ENCODE measurements at regions not wholly inside any gene's neighbourhood (a gene's known extent, or its start where the extent isn't known, plus 50 kb on each side); places are given as distances from the start of the nearest gene placed in this dataset.
"Not testable (repeated sequence)": the region's sequence is repeated elsewhere in the genome, so short reads cannot be mapped to it uniquely, and the experiment has no call there.

DNA sequence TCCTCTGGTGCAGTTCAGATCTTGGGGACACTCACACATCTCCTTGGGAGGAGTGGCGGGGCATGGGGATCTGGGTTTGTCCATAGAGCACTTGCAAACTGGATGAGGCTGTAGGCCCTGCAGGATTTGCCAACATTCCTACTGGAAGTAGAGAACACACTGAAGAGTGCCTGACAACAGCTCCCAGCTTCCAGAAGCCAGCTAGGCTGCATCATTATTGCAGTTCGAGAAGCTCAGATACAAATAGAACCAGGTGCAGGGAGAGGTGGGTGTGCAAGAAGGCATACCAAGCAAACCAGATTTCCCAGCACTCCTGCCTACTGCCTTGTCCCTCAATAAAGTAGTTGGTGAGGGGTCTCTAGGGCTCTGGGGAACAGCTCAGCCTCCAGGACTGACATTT lies 52.5 kb downstream of the RHOB start:
- no peak for DNase-seq (ENCODE audit: low spot score)
- intact Hi-C loops (cut with micrococcal nuclease), result no loop called here
- Mint-ChIP-seq H3K9me3 (no peaks in the 10 kb centered on the region), H3K36me3 (ENCODE audit: low read depth) (no peaks in the 10 kb centered on the region), H3K27me3 (ENCODE audit: low read depth) (peaks cover 6% of the 10 kb centered on the region), H3K4me1 (ENCODE audit: low read depth) (no peaks in the 10 kb centered on the region), H3K27ac (no peak overlapping the region), H3K4me3 (ENCODE audit: low read depth) (no peak overlapping the region)

DNA sequence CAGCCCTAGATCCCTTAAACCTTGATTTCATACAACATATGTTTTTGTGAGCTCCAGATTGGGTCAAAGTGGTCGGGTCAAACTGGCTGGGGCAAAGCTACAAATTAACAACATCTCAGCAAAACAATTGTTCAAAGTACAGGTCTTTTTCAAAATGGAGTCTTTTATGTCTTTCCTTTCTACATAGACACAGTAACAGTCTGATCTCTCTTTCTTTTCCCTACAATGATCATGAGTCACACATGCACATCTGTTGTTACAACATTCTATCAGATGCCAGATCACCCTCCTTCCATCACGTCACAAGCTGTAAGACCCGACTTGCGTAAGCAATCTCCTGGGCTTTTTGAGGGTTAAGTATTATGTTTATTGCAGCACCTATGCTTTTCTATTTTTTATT lies 55.1 kb downstream of the RHOB start:
- intact Hi-C loops (cut with micrococcal nuclease), result no loop called here
- peaks cover 6% of the 10 kb centered on the region for H3K27me3 Mint-ChIP-seq (ENCODE audit: low read depth)
- H3K36me3 Mint-ChIP-seq (ENCODE audit: low read depth), result no peaks in the 10 kb centered on the region
- no peaks in the 10 kb centered on the region for H3K9me3 Mint-ChIP-seq
- DNase-seq (ENCODE audit: low spot score), result no peak
- no peak overlapping the region for H3K4me3 Mint-ChIP-seq (ENCODE audit: low read depth)
- H3K27ac Mint-ChIP-seq, result no peak overlapping the region
- peaks cover 4% of the 10 kb centered on the region for H3K4me1 Mint-ChIP-seq (ENCODE audit: low read depth)

DNA sequence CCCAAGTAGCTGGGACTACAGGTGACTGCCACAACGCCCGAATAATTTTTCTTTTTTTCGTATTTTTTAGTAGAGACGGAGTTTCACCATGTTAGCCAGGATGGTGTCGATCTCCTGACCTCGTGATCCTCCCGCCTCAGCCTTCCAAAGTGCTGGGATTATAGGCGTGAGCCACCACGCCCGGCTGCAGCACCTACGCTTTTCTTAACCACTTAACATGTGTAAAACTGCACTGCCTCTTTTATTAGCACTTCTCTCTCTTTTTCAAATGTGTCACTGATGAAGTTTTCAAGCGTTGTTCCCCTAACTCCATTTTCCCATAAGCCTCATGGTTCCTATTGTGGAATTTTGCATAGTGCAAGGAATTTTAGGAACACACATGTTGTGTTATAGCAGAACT lies 55.6 kb downstream of the RHOB start:
- H3K4me3 Mint-ChIP-seq (ENCODE audit: low read depth); H3K36me3 Mint-ChIP-seq (ENCODE audit: low read depth); H3K9me3 Mint-ChIP-seq; intact Hi-C loops (cut with micrococcal nuclease); H3K27me3 Mint-ChIP-seq (ENCODE audit: low read depth); H3K4me1 Mint-ChIP-seq (ENCODE audit: low read depth); H3K27ac Mint-ChIP-seq; DNase-seq (ENCODE audit: low spot score): not testable (repeated sequence)

DNA sequence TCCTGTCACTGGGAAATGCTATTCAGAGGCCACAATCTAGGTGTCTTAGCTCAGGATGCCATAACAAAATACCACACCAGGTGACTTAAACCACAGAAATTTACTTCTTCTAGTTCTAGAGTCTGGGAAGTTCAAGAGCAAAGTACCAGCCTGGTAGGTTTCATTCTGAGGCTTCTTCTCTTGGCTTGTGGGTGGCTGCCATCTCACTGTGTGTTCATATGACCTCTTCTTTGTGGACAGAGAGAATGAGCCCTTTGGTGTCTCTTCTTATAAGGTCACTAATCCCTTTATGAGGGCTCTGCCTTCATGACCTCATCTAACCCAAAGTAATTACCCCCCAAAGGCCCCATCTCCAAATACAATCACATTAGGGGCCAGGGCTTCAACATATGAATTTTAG lies 57.3 kb downstream of the RHOB start:
- Mint-ChIP-seq H3K4me1 (ENCODE audit: low read depth) (peaks cover 5% of the 10 kb centered on the region), H3K36me3 (ENCODE audit: low read depth) (no peaks in the 10 kb centered on the region), H3K27me3 (ENCODE audit: low read depth) (peaks cover 4% of the 10 kb centered on the region), H3K4me3 (ENCODE audit: low read depth) (no peak overlapping the region), H3K9me3 (no peaks in the 10 kb centered on the region), H3K27ac (no peak overlapping the region)
- no peak for DNase-seq (ENCODE audit: low spot score)
- intact Hi-C loops (cut with micrococcal nuclease), result no loop called here

GRCh38 chr2:20506201-20506685 lies 59.4 kb downstream of the RHOB start:
- Mint-ChIP-seq H3K4me3 (ENCODE audit: low read depth) (no peak overlapping the region), H3K4me1 (ENCODE audit: low read depth) (peaks cover 8% of the 10 kb centered on the region), H3K9me3 (no peaks in the 10 kb centered on the region), H3K27me3 (ENCODE audit: low read depth) (no peaks in the 10 kb centered on the region), H3K27ac (peak overlapping the region; percentile 76), H3K36me3 (ENCODE audit: low read depth) (no peaks in the 10 kb centered on the region)
- no peak for DNase-seq (ENCODE audit: low spot score)
- intact Hi-C loops (cut with micrococcal nuclease), result loop anchor here (5.0 kb wide), 1 partner anchor 71 kb away; no protein-coding TSS in a partner anchor

GRCh38 chr2:20507166-20507692 lies 60.4 kb downstream of the RHOB start:
- H3K27ac Mint-ChIP-seq, result peak overlapping the region; percentile 76
- H3K27me3 Mint-ChIP-seq (ENCODE audit: low read depth), result no peaks in the 10 kb centered on the region
- no peaks in the 10 kb centered on the region for H3K36me3 Mint-ChIP-seq (ENCODE audit: low read depth)
- no peak overlapping the region for H3K4me3 Mint-ChIP-seq (ENCODE audit: low read depth)
- intact Hi-C loops (cut with micrococcal nuclease), result loop anchor here (1.0 to 5.0 kb wide), 2 partner anchors 50 to 70 kb away; no protein-coding TSS in a partner anchor
- no peak for DNase-seq (ENCODE audit: low spot score)
- H3K4me1 Mint-ChIP-seq (ENCODE audit: low read depth), result peaks cover 8% of the 10 kb centered on the region
- H3K9me3 Mint-ChIP-seq, result no peaks in the 10 kb centered on the region

DNA sequence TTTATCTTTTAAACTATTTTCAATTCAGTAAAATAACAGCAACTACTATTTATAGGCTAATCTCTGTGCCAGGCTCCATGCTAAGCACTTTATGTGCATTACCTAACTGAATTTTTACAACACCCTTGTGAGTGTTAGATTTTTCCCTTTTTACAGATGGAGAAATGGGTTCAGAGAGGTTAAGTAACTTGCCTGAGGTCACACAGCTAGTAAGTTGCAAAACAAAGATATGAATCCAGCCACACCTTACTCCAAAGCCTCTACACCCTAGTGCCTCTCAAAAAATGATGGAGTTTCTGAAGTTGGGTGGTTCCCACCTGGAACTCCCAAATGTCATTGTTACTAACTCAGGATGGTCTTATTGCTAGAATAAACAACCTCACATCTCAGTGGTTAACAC lies 60.8 kb downstream of the RHOB start:
- intact Hi-C loops (cut with micrococcal nuclease), result loop anchor here (1.0 to 5.0 kb wide), 2 partner anchors 50 to 70 kb away; no protein-coding TSS in a partner anchor
- H3K4me3 Mint-ChIP-seq (ENCODE audit: low read depth), result no peak overlapping the region

GRCh38 chr2:20509301-20509769 lies 62.5 kb downstream of the RHOB start:
- Mint-ChIP-seq H3K27me3 (ENCODE audit: low read depth) (no peaks in the 10 kb centered on the region), H3K36me3 (ENCODE audit: low read depth) (no peaks in the 10 kb centered on the region), H3K4me3 (ENCODE audit: low read depth) (no peak overlapping the region), H3K27ac (no peak overlapping the region), H3K4me1 (ENCODE audit: low read depth) (peaks cover 8% of the 10 kb centered on the region), H3K9me3 (no peaks in the 10 kb centered on the region)
- no peak for DNase-seq (ENCODE audit: low spot score)
- intact Hi-C loops (cut with micrococcal nuclease), result loop anchor here (5.0 kb wide), 1 partner anchor 68 kb away; no protein-coding TSS in a partner anchor

More for the DNA sequence above, 60.8 kb downstream of the RHOB start:
- H3K9me3 Mint-ChIP-seq, result no peaks in the 10 kb centered on the region
- DNase-seq (ENCODE audit: low spot score), result no peak
- peaks cover 8% of the 10 kb centered on the region for H3K4me1 Mint-ChIP-seq (ENCODE audit: low read depth)
- H3K36me3 Mint-ChIP-seq (ENCODE audit: low read depth), result no peaks in the 10 kb centered on the region
- H3K27me3 Mint-ChIP-seq (ENCODE audit: low read depth), result no peaks in the 10 kb centered on the region
- no peak overlapping the region for H3K27ac Mint-ChIP-seq

DNA sequence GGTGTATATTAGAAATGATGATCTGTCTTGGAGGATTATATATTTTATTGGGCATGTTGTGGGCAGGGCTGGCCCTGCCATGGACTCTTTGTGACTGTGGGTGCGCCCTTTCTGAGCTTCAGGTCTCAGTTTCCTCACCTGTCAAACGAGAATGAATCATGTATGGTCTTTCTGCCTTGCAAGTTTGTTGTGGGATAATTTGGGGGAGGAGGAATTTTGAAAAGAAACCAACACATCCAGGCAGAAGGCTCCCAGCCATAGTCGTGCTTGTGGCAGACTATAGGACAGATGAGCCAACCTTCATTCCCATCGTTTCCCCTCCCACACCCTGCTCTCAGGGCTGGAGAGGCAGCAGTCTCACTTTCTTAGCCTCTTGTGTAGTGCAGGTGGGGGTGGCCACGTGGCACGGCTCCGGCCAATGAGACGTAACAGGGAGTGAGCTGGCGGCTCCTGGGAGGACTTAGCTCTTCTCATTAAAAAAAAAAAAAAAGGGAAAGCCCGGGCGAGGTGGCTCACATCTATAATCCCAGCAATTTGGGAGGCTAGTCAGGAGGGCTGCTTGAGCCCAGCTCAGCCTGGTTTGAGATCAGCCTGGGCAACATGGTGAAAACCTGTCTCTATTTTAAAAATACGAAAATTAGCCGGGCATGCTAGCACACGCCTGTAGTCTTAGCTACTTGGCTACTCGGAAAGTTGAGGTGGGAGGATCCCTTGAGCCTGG lies 63.1 kb downstream of the RHOB start:
- no peak overlapping the region for H3K27ac Mint-ChIP-seq
- peaks cover 8% of the 10 kb centered on the region for H3K4me1 Mint-ChIP-seq (ENCODE audit: low read depth)
- no peaks in the 10 kb centered on the region for H3K27me3 Mint-ChIP-seq (ENCODE audit: low read depth)
- DNase-seq (ENCODE audit: low spot score), result no peak
- intact Hi-C loops (cut with micrococcal nuclease), result loop anchor here (5.0 kb wide), 1 partner anchor 67 kb away; no protein-coding TSS in a partner anchor
- H3K4me3 Mint-ChIP-seq (ENCODE audit: low read depth), result no peak overlapping the region
- peaks cover 1% of the 10 kb centered on the region for H3K9me3 Mint-ChIP-seq
- no peaks in the 10 kb centered on the region for H3K36me3 Mint-ChIP-seq (ENCODE audit: low read depth)

DNA sequence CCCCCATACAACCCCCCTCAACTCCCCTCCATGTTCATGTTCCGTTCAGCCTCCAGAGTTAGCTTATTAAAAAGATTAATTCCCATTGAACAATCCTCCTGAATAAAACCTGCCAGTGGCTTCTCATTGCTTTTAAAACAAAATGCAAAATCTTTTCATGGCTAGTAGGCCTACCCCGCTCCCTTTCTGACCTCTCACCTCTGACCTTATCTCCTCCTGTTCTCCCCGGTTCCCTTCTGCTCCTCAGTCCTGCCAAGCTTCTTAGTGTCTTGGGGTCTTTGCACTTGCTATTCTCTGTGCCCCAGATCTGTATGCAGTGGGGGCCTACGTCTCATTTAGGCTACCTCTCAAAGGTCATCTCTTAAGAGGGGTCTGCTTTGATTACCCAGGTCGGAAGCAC lies 64.3 kb downstream of the RHOB start:
- no peak overlapping the region for H3K27ac Mint-ChIP-seq
- peaks cover 2% of the 10 kb centered on the region for H3K27me3 Mint-ChIP-seq (ENCODE audit: low read depth)
- H3K9me3 Mint-ChIP-seq, result peaks cover 4% of the 10 kb centered on the region
- intact Hi-C loops (cut with micrococcal nuclease), result no loop called here
- DNase-seq (ENCODE audit: low spot score), result no peak
- H3K4me3 Mint-ChIP-seq (ENCODE audit: low read depth), result no peak overlapping the region
- no peaks in the 10 kb centered on the region for H3K36me3 Mint-ChIP-seq (ENCODE audit: low read depth)
- H3K4me1 Mint-ChIP-seq (ENCODE audit: low read depth), result peaks cover 8% of the 10 kb centered on the region

- intact Hi-C loops (cut with micrococcal nuclease), result no loop called here
- no peak for DNase-seq (ENCODE audit: low spot score)
- Mint-ChIP-seq H3K4me3 (ENCODE audit: low read depth) (no peak overlapping the region), H3K9me3 (peaks cover 4% of the 10 kb centered on the region), H3K27ac (no peak overlapping the region), H3K27me3 (ENCODE audit: low read depth) (peaks cover 2% of the 10 kb centered on the region), H3K36me3 (ENCODE audit: low read depth) (no peaks in the 10 kb centered on the region), H3K4me1 (ENCODE audit: low read depth) (peaks cover 11% of the 10 kb centered on the region)
Measured at GRCh38 chr2:20512061-20512605, 65.3 kb downstream of the RHOB start.

DNA sequence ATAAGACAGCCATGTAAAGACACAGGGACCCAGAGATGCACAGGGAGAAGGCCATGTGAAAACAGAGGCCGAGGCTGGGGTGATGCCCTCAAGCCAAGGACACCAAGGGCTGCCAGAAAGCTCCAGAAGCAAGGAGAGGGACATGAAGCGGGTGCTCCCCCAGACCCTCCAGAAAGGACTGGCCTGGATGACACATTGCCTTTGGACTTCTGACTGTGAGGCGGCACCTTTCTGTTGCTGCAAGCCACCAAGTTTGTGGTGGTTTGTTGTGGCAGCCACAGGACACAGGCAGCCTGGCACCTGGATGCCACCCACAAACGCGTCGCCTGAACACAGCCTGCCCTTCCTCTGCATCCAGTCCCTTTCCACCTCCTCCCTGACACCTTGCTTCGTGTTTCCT lies 67.1 kb downstream of the RHOB start:
- intact Hi-C loops (cut with micrococcal nuclease), result no loop called here
- no peak for DNase-seq (ENCODE audit: low spot score)
- Mint-ChIP-seq H3K36me3 (ENCODE audit: low read depth) (no peaks in the 10 kb centered on the region), H3K27ac (no peak overlapping the region), H3K27me3 (ENCODE audit: low read depth) (peaks cover 2% of the 10 kb centered on the region), H3K4me3 (ENCODE audit: low read depth) (no peak overlapping the region), H3K4me1 (ENCODE audit: low read depth) (peaks cover 11% of the 10 kb centered on the region), H3K9me3 (peaks cover 4% of the 10 kb centered on the region)

Measured in activated T-helper 2 cell treated with anti-CD3 and anti-CD28 coated beads, Interferon-gamma antibody, Interleukin-2, Interleukin-4, amounts not matched to agents 10 μg/mL and 5 μg/mL and 100 μg/mL, durations not matched to agents 14 hours and 24 hours and 36 hours (primary cell).